HFF-Myc (cell line): ENCODE measurements at regions not wholly inside any gene's neighbourhood (a gene's known extent, or its start where the extent isn't known, plus 50 kb on each side); places are given as distances from the start of the nearest gene placed in this dataset.

ENCODE experiments used
- DNase-seq: peaks from one replicate; pipeline ENCODE4 v3.0.0-alpha.2; 2011; ENCODE audit warnings: low read depth; ENCODE audit errors: extremely low read depth
- H3K4me3 ChIP-seq: replicated peaks from 2 replicates; pipeline ENCODE4 v1.5.1; 2011; ENCODE audit warnings: low read depth, mild to moderate bottlenecking, control low read depth, low read length
- CTCF ChIP-seq: IDR thresholded peaks from 2 replicates; pipeline ENCODE4 v1.5.1; 2012; ENCODE audit warnings: mild to moderate bottlenecking, low read depth, low read length, control low read depth; ENCODE audit errors: missing control alignments

GRCh38 chr10:69750011-69750373, 51.7 kb upstream of the COL13A1 start:
- no peak for DNase-seq
- no peak overlapping the region for H3K4me3 ChIP-seq
- no peak for TF ChIP-seq CTCF

GRCh38 chr10:69750725-69751124, 51.0 kb upstream of the COL13A1 start:
- no peak for TF ChIP-seq CTCF
- no peak for DNase-seq

GRCh38 chr10:69751214-69751613, 50.5 kb upstream of the COL13A1 start:
- TF ChIP-seq CTCF: no peak
- H3K4me3 ChIP-seq: no peak overlapping the region
- no peak for DNase-seq

More at GRCh38 chr10:69750725-69751124, 51.0 kb upstream of the COL13A1 start:
- no peak overlapping the region for H3K4me3 ChIP-seq
